Stimulated activated memory B cell treated with anti-CD40 and anti-IgM and Interleukin-4, amounts not matched to agents 10 μg/mL and 1 μg/mL and 100 μg/mL, for 72 hours (primary cell): ENCODE measurements at regions not wholly inside any gene's neighbourhood (a gene's known extent, or its start where the extent isn't known, plus 50 kb on each side); places are given as distances from the start of the nearest gene placed in this dataset.

Experiments
- ATAC-seq: fragments of 150-1000 bp; cut with Tn5 transposase; 2 replicates; pipeline ENCODE4 v1.10.0; 2021
- H3K27ac Mint-ChIP-seq: one replicate; pipeline ENCODE4 v1.8.0; 2022; ENCODE audit warnings: mild to moderate bottlenecking, mixed read lengths
- H3K27me3 Mint-ChIP-seq: one replicate; pipeline ENCODE4 v1.8.0; 2022; ENCODE audit warnings: mixed read lengths
- H3K36me3 Mint-ChIP-seq: one replicate; pipeline ENCODE4 v1.8.0; 2022; ENCODE audit warnings: mixed read lengths
- H3K4me1 Mint-ChIP-seq: one replicate; pipeline ENCODE4 v1.8.0; 2022; ENCODE audit warnings: mixed read lengths
- H3K4me3 Mint-ChIP-seq: one replicate; pipeline ENCODE4 v1.8.0; 2022; ENCODE audit warnings: mild to moderate bottlenecking, moderate library complexity, mixed read lengths
- H3K9me3 Mint-ChIP-seq: one replicate; pipeline ENCODE4 v1.8.0; 2022; ENCODE audit warnings: mixed read lengths

DNA sequence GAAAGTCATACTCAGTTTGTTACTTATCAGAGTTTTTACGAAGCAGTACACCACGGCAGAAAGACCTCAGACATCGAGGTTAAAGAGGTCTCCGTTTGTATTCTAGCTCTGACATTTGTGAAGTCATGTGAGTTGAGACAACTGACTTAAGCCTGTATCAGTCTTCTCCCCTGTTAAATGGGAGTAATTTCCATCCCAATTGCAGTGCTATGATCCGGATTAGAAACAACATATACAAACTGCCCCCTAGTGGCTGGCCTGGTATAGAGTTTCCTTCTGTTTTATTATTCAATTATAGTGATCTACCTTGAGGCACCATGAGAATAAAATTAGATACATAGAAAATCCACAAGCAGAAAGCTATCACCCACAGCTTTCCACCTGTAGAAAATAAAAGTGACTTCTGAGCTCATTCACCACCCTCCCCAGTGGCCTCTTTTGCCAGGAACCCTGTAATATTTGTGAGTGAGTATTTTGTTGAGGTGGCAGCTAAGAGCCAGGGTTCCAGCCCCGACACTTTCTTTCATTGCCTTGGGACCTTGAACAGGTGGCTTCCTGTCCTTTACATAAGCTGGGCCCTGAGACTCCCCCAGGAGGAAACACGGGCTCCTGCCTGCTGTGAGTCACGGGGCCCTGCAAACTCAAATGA lies 607.2 kb upstream of the MGMT start:
- H3K27me3 Mint-ChIP-seq = no peaks in the 10 kb centered on the region
- no peaks in the 10 kb centered on the region for H3K9me3 Mint-ChIP-seq
- no peaks in the 10 kb centered on the region for H3K36me3 Mint-ChIP-seq
- no peak overlapping the region for H3K4me3 Mint-ChIP-seq
- no peaks in the 10 kb centered on the region for H3K4me1 Mint-ChIP-seq
- no peak for ATAC-seq
- no peak overlapping the region for H3K27ac Mint-ChIP-seq

DNA sequence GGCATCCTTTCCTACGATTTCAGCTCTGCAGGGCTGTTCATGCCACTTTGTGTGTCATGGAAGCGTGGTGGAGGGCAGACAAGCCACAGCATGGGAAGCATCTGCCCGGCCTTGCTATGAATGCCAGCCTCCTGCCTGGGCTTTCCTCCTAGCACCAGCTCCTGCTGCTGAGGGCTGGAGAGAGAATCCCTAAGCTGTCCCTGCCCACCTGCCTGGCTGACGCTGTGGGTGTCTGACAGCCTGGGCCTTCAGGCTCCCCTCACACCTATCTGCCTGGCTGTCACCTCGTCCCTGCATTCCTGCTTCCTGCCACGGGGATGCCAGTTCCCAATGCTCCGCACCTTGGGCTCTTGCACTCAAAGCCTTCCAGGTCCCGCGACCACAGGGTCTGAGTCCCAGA lies 606.5 kb upstream of the MGMT start:
- H3K4me1 Mint-ChIP-seq = no peaks in the 10 kb centered on the region
- no peak overlapping the region for H3K27ac Mint-ChIP-seq
- ATAC-seq = no peak
- no peaks in the 10 kb centered on the region for H3K9me3 Mint-ChIP-seq
- H3K36me3 Mint-ChIP-seq = no peaks in the 10 kb centered on the region
- no peak overlapping the region for H3K4me3 Mint-ChIP-seq
- H3K27me3 Mint-ChIP-seq = no peaks in the 10 kb centered on the region

DNA sequence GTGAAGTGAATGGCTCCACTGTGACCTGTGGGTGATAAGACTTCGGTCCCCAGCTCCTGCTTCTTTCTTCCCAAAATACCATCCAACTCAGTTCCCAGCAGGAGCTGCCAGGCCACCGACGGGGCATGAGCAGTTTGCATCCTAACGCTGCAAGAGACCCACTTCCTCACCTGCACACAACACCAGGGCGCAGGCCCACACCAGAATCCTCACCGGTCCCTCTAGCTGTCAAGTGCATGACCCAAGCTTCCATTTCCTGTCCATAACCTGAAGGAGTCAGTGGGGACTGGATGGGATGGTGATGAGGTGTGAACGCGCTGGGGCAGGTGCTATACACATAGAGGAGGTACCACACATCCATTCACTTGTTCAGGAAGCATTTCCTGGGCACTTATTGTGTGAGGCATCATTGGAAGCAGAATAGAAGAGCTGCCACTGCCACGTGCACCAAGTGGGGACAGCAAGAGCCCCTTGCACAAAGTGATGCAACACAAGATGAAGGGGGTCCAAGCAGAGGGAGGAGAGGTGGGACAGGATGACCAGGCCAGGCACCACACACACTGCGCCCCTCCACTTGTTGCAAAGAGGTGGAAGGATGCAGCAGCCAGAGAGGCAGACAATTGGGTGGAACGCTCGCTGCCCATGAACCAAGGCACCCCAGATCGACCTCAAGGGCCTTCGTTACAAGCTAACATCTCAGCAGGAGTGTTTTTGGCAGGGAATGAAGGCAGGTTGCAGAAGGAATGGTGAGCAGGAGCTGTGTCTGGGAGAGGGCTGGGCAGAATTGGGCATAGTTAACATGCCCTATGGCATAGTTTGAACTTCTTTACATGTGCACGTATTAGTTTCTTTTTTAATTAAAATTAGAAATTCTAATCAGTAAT lies 605.8 kb upstream of the MGMT start:
- H3K4me1 Mint-ChIP-seq = no peaks in the 10 kb centered on the region
- no peaks in the 10 kb centered on the region for H3K27me3 Mint-ChIP-seq
- ATAC-seq = no peak
- H3K27ac Mint-ChIP-seq = no peak overlapping the region
- no peaks in the 10 kb centered on the region for H3K9me3 Mint-ChIP-seq
- no peaks in the 10 kb centered on the region for H3K36me3 Mint-ChIP-seq
- no peak overlapping the region for H3K4me3 Mint-ChIP-seq

DNA sequence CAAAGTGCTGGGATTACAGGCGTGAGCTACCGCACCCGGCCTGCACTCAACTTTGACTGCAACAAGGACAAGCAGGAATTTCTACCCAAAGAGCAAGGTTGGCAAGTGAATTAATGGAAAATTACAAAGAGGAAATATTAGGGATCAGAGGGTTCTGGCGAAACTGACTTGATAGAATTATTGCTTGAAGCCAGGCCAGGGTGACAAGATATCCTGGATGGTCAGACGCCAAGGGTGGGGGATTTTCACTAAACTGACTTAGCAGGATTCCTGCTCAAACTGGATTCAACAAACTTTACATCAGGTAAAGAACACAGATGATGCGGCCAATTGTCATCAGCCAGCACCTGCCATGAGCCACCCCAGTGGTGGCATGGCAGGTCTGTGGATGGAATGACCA lies 603.6 kb upstream of the MGMT start:
- H3K27me3 Mint-ChIP-seq = no peaks in the 10 kb centered on the region
- no peak for ATAC-seq
- no peaks in the 10 kb centered on the region for H3K9me3 Mint-ChIP-seq
- no peaks in the 10 kb centered on the region for H3K4me1 Mint-ChIP-seq
- H3K27ac Mint-ChIP-seq = no peak overlapping the region
- H3K36me3 Mint-ChIP-seq = no peaks in the 10 kb centered on the region
- no peak overlapping the region for H3K4me3 Mint-ChIP-seq

DNA sequence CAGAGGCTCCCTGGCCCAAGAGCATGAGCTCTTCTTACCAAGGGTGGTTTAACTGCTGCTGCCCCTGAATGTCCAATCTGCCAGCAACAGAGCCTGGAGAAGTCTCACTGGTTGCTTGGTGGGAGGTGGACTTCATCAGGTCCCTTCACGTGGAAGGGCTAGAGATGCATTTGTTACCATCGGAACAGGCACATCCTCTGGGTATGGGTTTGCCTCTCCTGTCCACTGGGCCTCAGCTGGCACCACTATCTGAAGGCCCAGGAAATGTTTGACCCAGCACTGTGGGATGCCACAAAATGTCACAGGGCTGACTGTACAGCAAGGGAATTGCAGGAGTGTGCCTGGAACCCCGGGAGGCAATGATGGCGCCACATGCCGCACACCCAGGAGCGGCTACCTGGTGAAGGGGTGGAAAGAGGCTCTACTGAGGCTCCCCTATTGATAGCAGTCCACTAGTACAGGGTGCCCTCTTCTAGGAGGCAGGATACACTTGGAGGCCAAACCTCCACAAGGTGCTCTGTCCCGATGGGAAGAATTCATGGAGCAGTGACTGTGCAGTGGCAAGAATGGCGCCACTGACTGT lies 603.1 kb upstream of the MGMT start:
- H3K4me3 Mint-ChIP-seq = no peak overlapping the region
- H3K27me3 Mint-ChIP-seq = no peaks in the 10 kb centered on the region
- ATAC-seq = no peak
- no peaks in the 10 kb centered on the region for H3K36me3 Mint-ChIP-seq
- no peaks in the 10 kb centered on the region for H3K4me1 Mint-ChIP-seq
- H3K27ac Mint-ChIP-seq = no peak overlapping the region
- no peaks in the 10 kb centered on the region for H3K9me3 Mint-ChIP-seq

DNA sequence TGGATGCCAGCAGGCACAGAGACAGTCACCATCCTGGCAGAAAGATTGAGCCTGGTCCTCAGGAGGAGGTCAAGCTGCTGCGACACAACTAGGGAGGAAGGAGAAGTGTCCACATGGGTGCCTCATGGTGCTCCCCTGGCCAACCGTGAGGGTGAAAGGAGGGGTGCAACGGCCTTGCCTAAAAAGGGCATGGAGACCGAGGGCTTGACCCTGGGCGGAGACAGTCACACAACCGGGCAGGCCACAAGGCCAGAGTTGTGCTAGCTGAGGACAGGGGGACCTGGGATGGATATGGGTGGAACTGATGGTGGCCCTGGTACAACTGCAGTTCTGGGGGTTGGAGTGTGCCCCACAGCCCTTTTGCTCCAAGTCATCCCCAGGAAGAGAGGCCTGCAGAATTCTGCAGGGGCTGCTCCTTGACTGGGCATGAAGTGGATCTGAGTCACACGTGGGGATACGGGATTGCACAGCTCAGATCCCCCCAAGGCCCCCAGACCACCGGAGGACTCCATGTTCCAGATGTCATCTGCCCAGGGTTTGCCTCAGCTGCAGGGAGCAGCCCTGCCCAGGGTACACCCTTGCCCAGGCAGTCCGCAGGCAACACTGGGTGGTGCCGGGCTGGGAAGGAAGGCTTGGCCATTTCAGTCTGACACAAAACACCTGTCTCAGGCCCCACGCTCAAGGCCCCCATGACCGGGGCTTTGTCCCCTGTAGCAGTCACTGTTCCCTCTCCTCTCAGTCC lies 602.3 kb upstream of the MGMT start:
- H3K4me3 Mint-ChIP-seq = no peak overlapping the region
- H3K4me1 Mint-ChIP-seq = no peaks in the 10 kb centered on the region
- H3K9me3 Mint-ChIP-seq = no peaks in the 10 kb centered on the region
- H3K27ac Mint-ChIP-seq = no peak overlapping the region
- H3K27me3 Mint-ChIP-seq = no peaks in the 10 kb centered on the region
- peak; percentile 48 for ATAC-seq
- H3K36me3 Mint-ChIP-seq = no peaks in the 10 kb centered on the region

DNA sequence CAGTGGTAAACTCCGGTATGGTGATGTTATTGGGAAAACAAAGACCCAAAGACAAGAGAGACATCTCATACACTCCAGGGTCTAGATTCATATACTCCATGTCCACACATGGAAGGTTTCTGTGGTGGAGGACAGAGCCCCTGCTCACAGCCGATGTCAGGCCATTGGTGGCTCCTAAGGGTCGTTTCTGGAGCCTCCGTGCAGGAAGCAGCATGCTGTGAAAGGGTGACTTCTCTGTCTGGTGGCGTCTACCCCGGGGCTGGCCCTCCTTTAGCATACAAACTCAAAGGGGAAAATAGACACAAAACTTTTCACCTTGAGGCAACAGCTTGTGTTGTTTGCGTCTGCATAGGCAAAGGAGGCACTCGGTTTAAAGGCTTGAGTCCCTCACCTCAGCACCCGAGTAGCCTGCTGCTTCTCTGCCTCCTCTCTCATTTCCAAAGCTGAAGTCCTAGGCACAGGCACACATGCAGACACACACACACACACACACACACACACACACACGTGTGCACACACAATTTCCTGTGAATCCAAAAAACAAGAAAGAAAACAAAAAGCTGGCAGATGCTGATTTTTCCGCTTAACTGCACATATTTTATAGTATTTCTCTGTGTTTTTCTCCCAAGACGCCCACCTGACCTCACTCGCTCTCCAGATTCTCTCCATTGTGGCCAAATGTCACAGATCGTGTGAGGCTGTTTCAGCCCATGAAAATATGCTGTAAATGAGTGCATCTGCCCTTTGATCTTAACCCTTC lies 601.4 kb upstream of the MGMT start:
- Mint-ChIP-seq H3K4me3 (no peak overlapping the region), H3K4me1 (no peaks in the 10 kb centered on the region), H3K27ac (no peak overlapping the region), H3K9me3 (no peaks in the 10 kb centered on the region), H3K36me3 (no peaks in the 10 kb centered on the region), H3K27me3 (no peaks in the 10 kb centered on the region)
- no peak for ATAC-seq

DNA sequence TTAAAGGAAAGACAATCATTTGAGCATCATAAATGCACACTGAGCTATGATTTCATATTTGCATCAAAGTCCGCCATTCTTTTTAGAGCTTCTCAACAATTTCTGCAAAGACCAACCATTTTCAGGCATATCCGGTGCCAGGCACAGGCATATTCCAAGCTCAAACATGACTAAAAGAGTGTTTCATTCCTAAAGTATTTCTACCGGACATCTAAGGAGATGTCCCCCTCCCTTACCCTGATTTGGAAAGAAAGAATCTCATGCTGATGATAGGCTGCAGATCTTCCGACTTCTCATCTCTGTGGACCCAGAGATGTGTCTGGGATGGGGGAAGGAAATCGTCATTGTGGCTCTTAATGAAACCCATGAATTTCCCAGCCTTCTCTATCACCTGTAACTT lies 600.5 kb upstream of the MGMT start:
- no peak for ATAC-seq
- Mint-ChIP-seq H3K27me3 (no peaks in the 10 kb centered on the region), H3K36me3 (no peaks in the 10 kb centered on the region), H3K4me1 (no peaks in the 10 kb centered on the region), H3K4me3 (no peak overlapping the region), H3K27ac (no peak overlapping the region), H3K9me3 (no peaks in the 10 kb centered on the region)

DNA sequence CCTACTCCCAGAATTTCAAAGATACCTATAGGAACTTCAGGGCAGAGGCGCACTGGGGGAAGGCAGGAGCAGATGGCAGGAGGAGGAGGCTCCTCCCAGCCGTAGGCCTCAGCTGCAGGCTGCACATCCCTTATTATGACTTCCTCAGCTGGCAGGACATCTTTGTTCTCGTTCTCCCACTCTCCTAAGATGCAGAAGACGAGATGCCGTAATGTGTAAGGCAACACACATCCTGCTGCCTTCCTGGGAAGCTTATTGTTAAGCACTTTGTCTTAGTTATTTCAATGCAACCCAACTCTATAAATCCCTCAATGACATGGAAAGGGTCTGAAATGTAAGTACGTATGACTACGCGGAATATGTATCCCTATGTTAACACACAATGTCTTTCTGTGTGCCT lies 599.8 kb upstream of the MGMT start:
- Mint-ChIP-seq H3K27me3 (no peaks in the 10 kb centered on the region), H3K27ac (no peak overlapping the region), H3K36me3 (no peaks in the 10 kb centered on the region), H3K4me1 (no peaks in the 10 kb centered on the region), H3K4me3 (no peak overlapping the region), H3K9me3 (no peaks in the 10 kb centered on the region)
- ATAC-seq = no peak

DNA sequence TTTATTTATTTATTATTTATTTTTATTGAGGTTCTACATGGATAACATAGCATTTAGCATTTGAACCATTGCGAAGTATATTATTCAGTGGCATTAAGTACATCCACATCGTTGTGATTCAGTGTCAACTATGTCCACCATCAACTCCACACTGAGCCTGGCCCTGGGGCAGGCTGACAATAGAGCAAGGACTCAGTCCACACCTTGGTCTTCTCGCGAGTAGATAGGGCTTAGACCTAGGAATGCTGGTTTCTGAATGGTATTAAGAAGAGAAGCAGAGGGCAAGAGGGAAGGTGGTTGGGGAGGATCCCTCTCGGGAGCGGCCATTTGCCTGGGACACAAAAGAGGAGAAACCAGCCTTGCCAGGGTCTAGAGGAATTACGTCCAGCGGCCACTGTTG lies 599.2 kb upstream of the MGMT start:
- Mint-ChIP-seq H3K27me3 (no peaks in the 10 kb centered on the region), H3K36me3 (no peaks in the 10 kb centered on the region), H3K4me1 (no peaks in the 10 kb centered on the region), H3K9me3 (no peaks in the 10 kb centered on the region), H3K4me3 (no peak overlapping the region), H3K27ac (no peak overlapping the region)
- no peak for ATAC-seq

DNA sequence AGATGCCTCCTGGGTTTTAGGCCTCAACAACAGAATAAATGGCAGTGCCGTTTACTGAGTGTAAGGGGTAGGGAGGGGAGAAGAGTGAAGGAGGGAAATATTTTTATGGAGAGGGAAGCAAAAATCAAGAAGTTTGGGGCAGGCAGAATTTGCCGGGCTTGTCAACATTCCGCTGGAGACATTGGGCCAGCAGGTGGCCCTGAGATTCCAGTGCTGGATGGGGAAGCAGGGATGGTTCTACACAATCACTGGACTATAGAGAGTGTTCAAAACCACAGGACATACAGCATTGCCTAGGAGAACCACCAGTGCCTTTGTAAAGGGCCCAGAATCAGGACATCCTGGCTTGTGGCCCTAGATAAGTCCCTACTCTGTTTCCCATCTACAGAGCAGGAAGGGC lies 598.6 kb upstream of the MGMT start:
- H3K9me3 Mint-ChIP-seq = no peaks in the 10 kb centered on the region
- no peaks in the 10 kb centered on the region for H3K27me3 Mint-ChIP-seq
- no peak for ATAC-seq
- H3K27ac Mint-ChIP-seq = no peak overlapping the region
- no peaks in the 10 kb centered on the region for H3K4me1 Mint-ChIP-seq
- H3K4me3 Mint-ChIP-seq = no peak overlapping the region
- H3K36me3 Mint-ChIP-seq = no peaks in the 10 kb centered on the region

DNA sequence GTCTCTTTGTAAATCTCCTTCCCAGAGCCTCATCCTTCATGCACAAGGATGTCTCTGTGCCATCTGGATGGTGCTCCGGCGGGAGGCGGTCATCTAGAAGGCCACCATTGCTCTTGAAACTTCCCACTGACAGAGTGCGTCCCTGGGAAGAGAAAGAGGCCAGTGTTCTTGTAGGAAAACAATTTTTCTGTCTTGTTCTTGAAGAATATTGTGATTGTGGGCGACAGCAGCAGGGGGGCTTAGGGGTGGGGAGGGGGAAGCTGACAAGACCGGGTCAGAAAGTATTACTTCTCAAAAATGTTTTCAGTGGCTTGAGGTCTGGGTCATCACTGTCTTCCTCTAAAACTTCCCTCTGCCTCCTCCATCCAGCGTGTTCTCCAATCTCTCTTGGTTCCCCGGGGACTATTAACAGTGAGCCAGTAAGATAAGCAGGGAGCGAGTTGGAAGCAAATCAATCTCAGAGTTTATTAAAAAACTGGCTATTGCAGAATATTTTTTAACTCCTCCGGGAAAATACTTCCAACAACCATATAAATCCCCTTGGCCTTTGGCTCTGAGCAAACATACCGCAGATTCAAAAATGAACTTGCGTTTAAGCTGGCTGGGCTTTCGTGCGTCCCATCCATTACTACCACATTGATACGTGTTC lies 597.8 kb upstream of the MGMT start:
- Mint-ChIP-seq H3K36me3 (no peaks in the 10 kb centered on the region), H3K27me3 (no peaks in the 10 kb centered on the region), H3K9me3 (no peaks in the 10 kb centered on the region), H3K27ac (no peak overlapping the region), H3K4me1 (no peaks in the 10 kb centered on the region), H3K4me3 (no peak overlapping the region)
- ATAC-seq = no peak

DNA sequence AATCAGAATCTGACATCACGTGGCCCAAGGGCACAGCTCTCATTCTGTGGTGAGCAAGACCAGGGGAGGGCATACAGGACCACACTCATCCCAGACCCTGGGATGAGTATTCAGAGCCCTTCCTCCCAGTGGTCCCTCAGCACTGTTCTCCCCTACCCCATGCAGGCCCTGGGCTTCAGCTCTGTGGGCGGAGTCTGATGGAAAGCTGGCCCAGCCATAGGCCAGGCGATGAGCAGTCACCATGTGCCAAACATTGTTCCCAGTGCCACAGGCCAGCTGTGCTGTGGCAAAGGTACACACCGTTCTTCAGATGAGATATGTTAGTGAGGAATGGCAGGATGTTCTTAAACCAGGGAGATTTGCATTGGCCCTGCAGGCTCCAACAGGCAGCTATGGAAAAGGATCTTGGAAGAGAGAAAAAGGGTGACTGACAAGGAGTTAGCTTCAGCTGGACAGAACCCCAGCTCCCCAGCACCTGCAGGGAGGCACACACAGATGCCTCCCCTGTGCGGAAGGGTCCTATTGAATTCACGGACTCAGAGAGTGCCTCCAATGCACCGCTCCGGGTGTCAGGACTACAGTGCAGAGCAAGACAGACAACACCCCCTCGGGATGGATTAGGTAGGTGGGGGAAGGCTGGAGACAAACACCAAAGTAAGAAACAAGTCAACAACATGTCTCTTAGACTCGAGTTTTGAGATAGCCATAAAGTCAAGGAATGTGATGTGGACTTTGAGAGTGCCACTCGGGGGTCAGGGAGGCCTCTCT lies 596.0 kb upstream of the MGMT start:
- H3K4me3 Mint-ChIP-seq = no peak overlapping the region
- H3K9me3 Mint-ChIP-seq = no peaks in the 10 kb centered on the region
- H3K27me3 Mint-ChIP-seq = no peaks in the 10 kb centered on the region
- no peaks in the 10 kb centered on the region for H3K4me1 Mint-ChIP-seq
- H3K36me3 Mint-ChIP-seq = no peaks in the 10 kb centered on the region
- no peak for ATAC-seq
- H3K27ac Mint-ChIP-seq = no peak overlapping the region

DNA sequence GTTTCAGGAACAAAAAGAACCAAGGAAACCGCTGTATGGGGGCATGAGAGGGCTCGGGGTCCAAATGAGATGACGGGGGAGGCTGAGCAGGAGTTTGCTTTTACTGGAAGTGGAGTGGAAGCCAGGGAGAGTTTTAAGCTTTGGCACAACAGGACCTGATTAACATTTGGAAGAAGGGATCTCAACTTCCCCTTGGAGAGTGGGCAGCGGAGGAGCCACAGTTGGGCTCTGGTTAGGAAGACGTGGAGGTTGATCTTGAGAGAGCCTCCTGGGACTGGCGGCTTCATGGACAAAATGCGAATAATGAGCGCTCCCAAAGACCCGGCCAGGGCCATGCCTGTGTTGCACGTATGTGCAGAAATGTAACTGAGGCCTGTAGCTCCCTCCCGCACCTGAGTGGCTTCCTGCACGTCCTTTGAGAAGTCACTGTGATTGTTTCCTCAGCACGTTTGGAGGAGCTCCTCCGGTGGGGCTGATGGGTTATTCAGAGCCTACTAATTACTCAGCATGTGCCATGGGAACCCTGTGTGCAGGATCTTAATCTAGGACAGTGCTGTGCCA lies 595.3 kb upstream of the MGMT start:
- no peak for ATAC-seq
- Mint-ChIP-seq H3K4me3 (no peak overlapping the region), H3K4me1 (no peaks in the 10 kb centered on the region), H3K9me3 (no peaks in the 10 kb centered on the region), H3K36me3 (no peaks in the 10 kb centered on the region), H3K27ac (no peak overlapping the region), H3K27me3 (no peaks in the 10 kb centered on the region)
